GM21390 (cell line): ENCODE measurements at regions not wholly inside any gene's neighbourhood (a gene's known extent, or its start where the extent isn't known, plus 50 kb on each side); places are given as distances from the start of the nearest gene placed in this dataset.
"Not testable (repeated sequence)": the region's sequence is repeated elsewhere in the genome, so short reads cannot be mapped to it uniquely, and the experiment has no call there.

ENCODE experiments used
- ATAC-seq: cut with Tn5 transposase; IDR thresholded peaks from one replicate; pipeline ENCODE4 v1.9.1; 2021; ENCODE audit not compliant: unreplicated experiment

- ATAC-seq: no peak
These were observed 606.6 kb upstream of the ROBO1 start for GRCh38 chr3:80374423-80374822.

GRCh38 chr3:80368616-80369015, 600.8 kb upstream of the ROBO1 start:
- ATAC-seq: no peak

GRCh38 chr3:80366808-80367548, 599.2 kb upstream of the ROBO1 start:
- no peak for ATAC-seq

GRCh38 chr3:80357761-80358160, 590.0 kb upstream of the ROBO1 start:
- no peak for ATAC-seq

GRCh38 chr3:80355144-80355543, 587.3 kb upstream of the ROBO1 start:
- ATAC-seq: no peak

GRCh38 chr3:80351201-80351600, 583.4 kb upstream of the ROBO1 start:
- ATAC-seq: no peak

GRCh38 chr3:80350771-80351170, 583.0 kb upstream of the ROBO1 start:
- ATAC-seq: no peak

- no peak for ATAC-seq
These were observed 570.6 kb upstream of the ROBO1 start for GRCh38 chr3:80338366-80338765.

GRCh38 chr3:80334534-80334933, 566.7 kb upstream of the ROBO1 start:
- no peak for ATAC-seq

GRCh38 chr3:80331494-80332170, 563.8 kb upstream of the ROBO1 start:
- no peak for ATAC-seq

GRCh38 chr3:80314541-80314940, 546.7 kb upstream of the ROBO1 start:
- not testable (repeated sequence) for ATAC-seq

GRCh38 chr3:80308637-80309036, 540.8 kb upstream of the ROBO1 start:
- no peak for ATAC-seq

GRCh38 chr3:80307844-80308243, 540.0 kb upstream of the ROBO1 start:
- no peak for ATAC-seq

GRCh38 chr3:80297720-80298119, 529.9 kb upstream of the ROBO1 start:
- no peak for ATAC-seq

- no peak for ATAC-seq
These were observed 517.6 kb upstream of the ROBO1 start for GRCh38 chr3:80285388-80285787.

GRCh38 chr3:80283783-80284182, 516.0 kb upstream of the ROBO1 start:
- ATAC-seq: no peak

- no peak for ATAC-seq
These were observed 510.3 kb upstream of the ROBO1 start for GRCh38 chr3:80278056-80278455.

- no peak for ATAC-seq
These were observed 507.3 kb upstream of the ROBO1 start for GRCh38 chr3:80275120-80275519.

- ATAC-seq: no peak
These were observed 495.5 kb upstream of the ROBO1 start for GRCh38 chr3:80263260-80263659.

GRCh38 chr3:80261082-80261481, 493.3 kb upstream of the ROBO1 start:
- no peak for ATAC-seq

GRCh38 chr3:80259736-80260135, 491.9 kb upstream of the ROBO1 start:
- no peak for ATAC-seq

- ATAC-seq: no peak
These were observed 484.3 kb upstream of the ROBO1 start for GRCh38 chr3:80252113-80252512.

- ATAC-seq: no peak
These were observed 480.0 kb upstream of the ROBO1 start for GRCh38 chr3:80247766-80248165.
